HFFc6 (cell line): ENCODE measurements at regions not wholly inside any gene's neighbourhood (a gene's known extent, or its start where the extent isn't known, plus 50 kb on each side); places are given as distances from the start of the nearest gene placed in this dataset.

ENCODE experiments used
- DNase-seq: peaks from one replicate; pipeline ENCODE4 v3.0.0-alpha.2; 2018
- H3K27ac Mint-ChIP-seq: 2 replicates; pipeline ENCODE4 v1.8.0; 2020; ENCODE audit warnings: mild to moderate bottlenecking, mixed read lengths
- H3K27me3 Mint-ChIP-seq: 2 replicates; pipeline ENCODE4 v1.8.0; 2021; ENCODE audit warnings: mild to moderate bottlenecking, moderate library complexity, mixed read lengths; ENCODE audit not compliant: insufficient read depth
- H3K36me3 Mint-ChIP-seq: 2 replicates; pipeline ENCODE4 v1.8.0; 2021; ENCODE audit warnings: low read depth, mixed read lengths
- H3K4me1 Mint-ChIP-seq: 2 replicates; pipeline ENCODE4 v1.8.0; 2020; ENCODE audit warnings: low read depth, mixed read lengths
- H3K4me3 Mint-ChIP-seq: 2 replicates; pipeline ENCODE4 v1.8.0; 2020; ENCODE audit warnings: mild to moderate bottlenecking, moderate library complexity, mixed read lengths
- H3K9me3 Mint-ChIP-seq: 2 replicates; pipeline ENCODE4 v1.8.0; 2020; ENCODE audit warnings: mild to moderate bottlenecking, mixed read lengths
- TF ChIP-seq, protein P1 (sequence below): fragments of 200-600 bp; sonication (generic); IDR thresholded peaks from 2 replicates; pipeline ENCODE4 v1.5.0; 2021; ENCODE audit warnings: antibody characterized with exemption, mild to moderate bottlenecking

DNA sequence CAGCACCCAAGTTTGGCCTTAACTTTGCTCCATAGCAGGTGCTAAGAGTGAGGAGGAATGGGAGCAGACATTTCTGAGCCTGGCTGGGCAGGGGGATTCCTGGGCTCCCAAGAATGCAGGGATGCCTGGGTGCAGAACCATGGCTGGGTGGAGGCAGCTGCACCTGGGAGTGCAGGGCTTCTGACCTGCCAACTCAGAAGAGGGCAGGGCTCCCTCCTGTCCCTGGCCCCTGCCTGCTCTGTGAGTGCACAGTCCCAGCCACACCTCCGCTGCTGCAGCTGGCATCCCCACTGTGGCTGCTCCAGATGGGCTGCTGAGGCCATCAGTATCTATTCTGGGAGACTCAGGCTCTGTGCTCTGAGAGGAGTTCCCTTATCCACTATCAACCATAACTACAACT is 747.4 kb upstream of the VSTM2A start:
- DNase-seq = no peak
- Mint-ChIP-seq H3K27me3 (peaks cover 2% of the 10 kb centered on the region; the same call in 1 of the 2 replicates), H3K9me3 (peaks cover 22% of the 10 kb centered on the region)

DNA sequence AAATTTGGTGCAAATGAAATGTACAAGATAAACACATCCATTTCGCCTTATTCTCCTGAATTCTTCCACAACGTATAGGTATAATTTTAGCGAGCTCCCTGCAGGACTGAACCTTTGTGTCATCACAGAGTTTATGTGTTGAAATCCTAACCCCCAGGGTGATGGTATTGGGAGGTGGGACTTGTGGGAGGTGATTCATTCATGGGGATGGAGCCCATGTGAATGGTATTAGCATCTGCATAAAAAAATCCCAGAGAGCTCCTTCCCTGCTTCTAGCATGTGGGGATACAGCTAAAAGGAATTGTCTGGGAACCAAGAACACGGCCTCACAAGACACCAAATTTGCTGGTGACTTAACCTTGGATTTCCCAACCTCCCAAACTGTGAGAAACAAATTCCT is 741.4 kb upstream of the VSTM2A start:
- no peaks in the 10 kb centered on the region for H3K36me3 Mint-ChIP-seq
- DNase-seq = no peak
- H3K9me3 Mint-ChIP-seq = peaks cover 23% of the 10 kb centered on the region
- H3K4me3 Mint-ChIP-seq = no peak overlapping the region
- no peak overlapping the region for H3K27ac Mint-ChIP-seq
- TF ChIP-seq, protein P1, sequence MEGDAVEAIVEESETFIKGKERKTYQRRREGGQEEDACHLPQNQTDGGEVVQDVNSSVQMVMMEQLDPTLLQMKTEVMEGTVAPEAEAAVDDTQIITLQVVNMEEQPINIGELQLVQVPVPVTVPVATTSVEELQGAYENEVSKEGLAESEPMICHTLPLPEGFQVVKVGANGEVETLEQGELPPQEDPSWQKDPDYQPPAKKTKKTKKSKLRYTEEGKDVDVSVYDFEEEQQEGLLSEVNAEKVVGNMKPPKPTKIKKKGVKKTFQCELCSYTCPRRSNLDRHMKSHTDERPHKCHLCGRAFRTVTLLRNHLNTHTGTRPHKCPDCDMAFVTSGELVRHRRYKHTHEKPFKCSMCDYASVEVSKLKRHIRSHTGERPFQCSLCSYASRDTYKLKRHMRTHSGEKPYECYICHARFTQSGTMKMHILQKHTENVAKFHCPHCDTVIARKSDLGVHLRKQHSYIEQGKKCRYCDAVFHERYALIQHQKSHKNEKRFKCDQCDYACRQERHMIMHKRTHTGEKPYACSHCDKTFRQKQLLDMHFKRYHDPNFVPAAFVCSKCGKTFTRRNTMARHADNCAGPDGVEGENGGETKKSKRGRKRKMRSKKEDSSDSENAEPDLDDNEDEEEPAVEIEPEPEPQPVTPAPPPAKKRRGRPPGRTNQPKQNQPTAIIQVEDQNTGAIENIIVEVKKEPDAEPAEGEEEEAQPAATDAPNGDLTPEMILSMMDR = no peak
- no peaks in the 10 kb centered on the region for H3K4me1 Mint-ChIP-seq
- H3K27me3 Mint-ChIP-seq = peaks cover 2% of the 10 kb centered on the region; the same call in 1 of the 2 replicates

More for the DNA sequence above, 747.4 kb upstream of the VSTM2A start:
- Mint-ChIP-seq H3K4me3 (no peak overlapping the region), H3K27ac (no peak overlapping the region), H3K4me1 (no peaks in the 10 kb centered on the region), H3K36me3 (no peaks in the 10 kb centered on the region; the same call in 1 of the 2 replicates)
- TF ChIP-seq, protein P1 = no peak

DNA sequence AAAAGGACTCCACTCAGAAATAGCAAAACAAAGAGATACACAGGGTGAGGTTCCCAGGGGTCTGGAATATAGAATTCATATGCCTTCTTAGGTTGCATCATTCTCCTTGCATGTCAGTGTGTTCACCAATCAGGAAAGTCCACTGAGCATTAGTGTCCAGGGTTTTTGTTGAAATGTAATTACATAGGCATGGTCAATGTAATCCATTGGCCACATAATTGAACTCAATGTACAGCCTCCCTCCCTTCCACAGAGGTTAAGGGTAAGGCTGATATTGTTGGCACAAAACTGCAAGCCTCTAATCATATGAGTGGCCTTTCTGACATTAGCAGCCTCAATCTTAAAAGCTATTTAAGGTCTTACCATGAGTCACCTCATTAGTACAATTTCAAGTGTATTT is 736.1 kb upstream of the VSTM2A start:
- DNase-seq = no peak
- H3K27ac Mint-ChIP-seq = no peak overlapping the region

DNA sequence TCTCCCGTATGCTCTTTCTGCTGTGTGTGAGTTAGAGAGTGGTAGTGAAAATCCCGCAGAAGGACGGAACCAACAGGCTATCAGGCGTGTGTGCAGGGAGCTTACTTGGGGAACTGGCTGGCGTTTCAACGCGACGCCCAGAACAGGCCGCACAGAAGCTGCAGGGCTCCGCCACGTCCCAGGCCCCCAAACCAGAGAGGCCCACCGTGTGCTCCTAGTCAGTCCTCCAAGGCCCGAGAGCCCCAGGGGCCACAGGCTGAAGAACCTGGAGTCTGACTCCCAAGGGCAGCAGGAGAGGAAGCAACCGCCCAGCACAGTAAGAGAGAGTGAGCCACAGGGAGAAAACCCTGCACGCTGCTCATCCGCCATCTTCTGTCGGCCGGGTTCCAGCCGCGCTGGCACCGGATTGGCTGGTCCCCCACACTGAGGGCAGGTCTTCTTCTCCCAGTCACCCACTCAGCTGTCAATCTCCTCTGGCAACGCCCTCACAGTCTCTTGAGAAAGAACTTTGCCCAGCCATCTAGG is 730.6 kb upstream of the VSTM2A start:
- Mint-ChIP-seq H3K4me3 (no peak overlapping the region), H3K4me1 (no peaks in the 10 kb centered on the region), H3K9me3 (peaks cover 34% of the 10 kb centered on the region), H3K27ac (no peak overlapping the region), H3K27me3 (no peaks in the 10 kb centered on the region), H3K36me3 (0 out of 2 replicates have a peak, but pooled peaks cover 5% of the 10 kb centered on the region)
- DNase-seq = no peak
- TF ChIP-seq, protein P1 = no peak

More for the DNA sequence above, 736.1 kb upstream of the VSTM2A start:
- no peaks in the 10 kb centered on the region for H3K4me1 Mint-ChIP-seq
- H3K27me3 Mint-ChIP-seq = no peaks in the 10 kb centered on the region
- TF ChIP-seq, protein P1 = no peak
- H3K9me3 Mint-ChIP-seq = peaks cover 23% of the 10 kb centered on the region
- no peaks in the 10 kb centered on the region for H3K36me3 Mint-ChIP-seq
- H3K4me3 Mint-ChIP-seq = no peak overlapping the region

DNA sequence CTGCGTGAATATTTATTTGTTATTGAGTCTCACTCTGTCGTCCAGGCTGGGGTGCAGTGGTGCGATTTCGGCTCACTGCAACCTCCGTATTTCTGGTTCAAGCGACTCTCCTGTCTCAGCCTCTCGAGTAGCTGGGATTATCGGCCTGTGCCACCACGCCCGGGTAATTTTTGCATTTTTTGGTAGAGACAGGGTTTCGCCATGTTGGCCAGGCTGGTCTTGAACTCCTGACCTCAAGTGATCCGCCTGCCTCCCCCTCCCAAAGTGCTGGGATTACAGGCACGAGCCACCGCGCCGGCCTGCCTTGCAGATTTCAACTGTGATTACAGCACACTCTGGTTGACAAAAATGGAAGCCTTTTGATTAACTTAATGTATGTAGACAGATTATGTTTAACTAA is 730.0 kb upstream of the VSTM2A start:
- Mint-ChIP-seq H3K27me3 (no peaks in the 10 kb centered on the region), H3K27ac (no peak overlapping the region), H3K9me3 (peaks cover 35% of the 10 kb centered on the region), H3K4me3 (no peak overlapping the region), H3K4me1 (no peaks in the 10 kb centered on the region), H3K36me3 (0 out of 2 replicates have a peak, but pooled peaks cover 5% of the 10 kb centered on the region)
- no peak for DNase-seq
- TF ChIP-seq, protein P1 = no peak
